Stimulated activated CD4-positive, alpha-beta T cell treated with anti-CD3 and anti-CD28 coated beads, Interleukin-1b, Interleukin-23, amount 100 ng/mL, for 48 hours (primary cell): ENCODE measurements at regions not wholly inside any gene's neighbourhood (a gene's known extent, or its start where the extent isn't known, plus 50 kb on each side); places are given as distances from the start of the nearest gene placed in this dataset.
"Not testable (repeated sequence)": the region's sequence is repeated elsewhere in the genome, so short reads cannot be mapped to it uniquely, and the experiment has no call there.

ENCODE experiments used
- DNase-seq: peaks from one replicate; pipeline ENCODE4 v3.0.0-alpha.2; 2020

- no peak for DNase-seq
Observed at GRCh38 chr2:53536583-53537361, 230.8 kb upstream of the CHAC2 start.

- DNase-seq: no peak
Observed at GRCh38 chr2:53535234-53535840, 232.3 kb upstream of the CHAC2 start.

- no peak for DNase-seq
Observed at GRCh38 chr2:53530126-53530525, 237.5 kb upstream of the CHAC2 start.

GRCh38 chr2:53527056-53527455 is 240.5 kb upstream of the CHAC2 start:
- DNase-seq: no peak

GRCh38 chr2:53519918-53520841 is 247.4 kb upstream of the CHAC2 start:
- no peak for DNase-seq

GRCh38 chr2:53517406-53517805 is 250.2 kb upstream of the CHAC2 start:
- no peak for DNase-seq

- DNase-seq: no peak
Observed at GRCh38 chr2:53516650-53517049, 251.0 kb upstream of the CHAC2 start.

GRCh38 chr2:53515435-53516332 is 251.9 kb upstream of the CHAC2 start:
- no peak for DNase-seq

GRCh38 chr2:53513167-53513666 is 254.4 kb upstream of the CHAC2 start:
- DNase-seq: no peak

GRCh38 chr2:53512071-53512826 is 255.4 kb upstream of the CHAC2 start:
- DNase-seq: no peak

GRCh38 chr2:53511549-53511948 is 256.1 kb upstream of the CHAC2 start:
- no peak for DNase-seq

- DNase-seq: no peak
Observed at GRCh38 chr2:53510401-53510800, 257.2 kb upstream of the CHAC2 start.

GRCh38 chr2:53509831-53510388 is 257.7 kb upstream of the CHAC2 start:
- DNase-seq: no peak

- DNase-seq: no peak
Observed at GRCh38 chr2:53508667-53509066, 258.9 kb upstream of the CHAC2 start.

- not testable (repeated sequence) for DNase-seq
Observed at GRCh38 chr2:53507070-53507469, 260.5 kb upstream of the CHAC2 start.

- no peak for DNase-seq
Observed at GRCh38 chr2:53505826-53506225, 261.8 kb upstream of the CHAC2 start.

- DNase-seq: no peak
Observed at GRCh38 chr2:53504507-53504906, 263.1 kb upstream of the CHAC2 start.

GRCh38 chr2:53500181-53500580 is 267.4 kb upstream of the CHAC2 start:
- no peak for DNase-seq

GRCh38 chr2:53498210-53498609 is 269.4 kb upstream of the CHAC2 start:
- no peak for DNase-seq

GRCh38 chr2:53497020-53497419 is 270.6 kb upstream of the CHAC2 start:
- no peak for DNase-seq

- DNase-seq: no peak
Observed at GRCh38 chr2:53493210-53493609, 274.4 kb upstream of the CHAC2 start.
